C4-2B (cell line): ENCODE measurements at regions not wholly inside any gene's neighbourhood (a gene's known extent, or its start where the extent isn't known, plus 50 kb on each side); places are given as distances from the start of the nearest gene placed in this dataset.

Experiments
- ZFX ChIP-seq: fragments of 450-650 bp; IDR thresholded peaks from 2 replicates; pipeline ENCODE4 v1.6.1; 2017
- TF ChIP-seq, protein P1 (sequence below): fragments of 450-650 bp; conservative IDR thresholded peaks from 2 replicates; pipeline ENCODE4 v1.5.1; 2017; ENCODE audit warnings: mild to moderate bottlenecking

DNA sequence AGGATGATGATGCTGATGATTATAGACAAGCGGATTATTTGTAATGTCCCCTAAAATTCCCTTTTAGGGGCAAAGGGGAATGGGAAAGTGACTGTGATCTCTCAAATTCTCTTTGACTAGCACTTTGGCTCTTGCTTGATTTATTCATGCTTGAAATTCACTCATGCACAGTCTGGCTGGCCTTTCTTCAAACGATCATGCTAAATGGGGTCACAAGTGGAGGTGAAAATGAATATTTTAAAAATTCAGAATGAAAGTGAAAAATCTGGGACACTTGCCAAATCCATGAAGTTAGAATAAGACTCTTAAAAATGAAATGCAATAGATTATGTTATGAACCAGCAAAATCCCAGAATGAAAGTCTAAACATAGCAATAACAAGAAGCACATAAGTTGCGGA is 173.4 kb upstream of the RAI2 start:
- TF ChIP-seq, protein P1, sequence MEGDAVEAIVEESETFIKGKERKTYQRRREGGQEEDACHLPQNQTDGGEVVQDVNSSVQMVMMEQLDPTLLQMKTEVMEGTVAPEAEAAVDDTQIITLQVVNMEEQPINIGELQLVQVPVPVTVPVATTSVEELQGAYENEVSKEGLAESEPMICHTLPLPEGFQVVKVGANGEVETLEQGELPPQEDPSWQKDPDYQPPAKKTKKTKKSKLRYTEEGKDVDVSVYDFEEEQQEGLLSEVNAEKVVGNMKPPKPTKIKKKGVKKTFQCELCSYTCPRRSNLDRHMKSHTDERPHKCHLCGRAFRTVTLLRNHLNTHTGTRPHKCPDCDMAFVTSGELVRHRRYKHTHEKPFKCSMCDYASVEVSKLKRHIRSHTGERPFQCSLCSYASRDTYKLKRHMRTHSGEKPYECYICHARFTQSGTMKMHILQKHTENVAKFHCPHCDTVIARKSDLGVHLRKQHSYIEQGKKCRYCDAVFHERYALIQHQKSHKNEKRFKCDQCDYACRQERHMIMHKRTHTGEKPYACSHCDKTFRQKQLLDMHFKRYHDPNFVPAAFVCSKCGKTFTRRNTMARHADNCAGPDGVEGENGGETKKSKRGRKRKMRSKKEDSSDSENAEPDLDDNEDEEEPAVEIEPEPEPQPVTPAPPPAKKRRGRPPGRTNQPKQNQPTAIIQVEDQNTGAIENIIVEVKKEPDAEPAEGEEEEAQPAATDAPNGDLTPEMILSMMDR: no peak
- no peak for TF ChIP-seq ZFX
